Neural progenitor cell (in vitro differentiated cells): ENCODE measurements at regions not wholly inside any gene's neighbourhood (a gene's known extent, or its start where the extent isn't known, plus 50 kb on each side); places are given as distances from the start of the nearest gene placed in this dataset.

ENCODE experiments used
- EZH2 ChIP-seq: fragments of 200-600 bp; sonication (generic); IDR thresholded peaks from 2 replicates; pipeline ENCODE4 v1.6.1; 2017; ENCODE audit warnings: antibody characterized with exemption, mild to moderate bottlenecking, moderate library complexity
- TF ChIP-seq, protein P1 (sequence below): fragments of 200-600 bp; sonication (generic); IDR thresholded peaks from 2 replicates; pipeline ENCODE4 v1.5.1; 2017; ENCODE audit warnings: antibody characterized with exemption, mild to moderate bottlenecking

DNA sequence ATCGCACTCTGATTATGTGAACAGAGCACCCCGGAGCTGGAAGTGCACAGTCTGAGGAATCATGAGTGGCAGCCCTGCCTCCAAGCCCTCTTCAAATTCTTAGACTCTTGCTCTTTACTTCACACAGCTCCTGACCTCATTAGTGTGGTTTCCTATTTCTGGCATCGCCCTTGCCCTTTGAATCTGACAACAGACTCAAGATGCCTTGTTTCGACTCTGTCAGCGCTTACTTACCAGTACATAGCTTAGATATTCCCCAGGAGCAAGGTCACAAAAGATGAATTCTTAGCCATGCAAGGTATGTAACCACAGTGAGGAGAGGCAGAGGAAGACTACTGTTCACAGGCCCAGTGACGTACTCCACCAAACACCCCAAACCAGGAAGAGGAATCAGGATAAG, 167.2 kb downstream of the KDR start:
- TF ChIP-seq, protein P1, sequence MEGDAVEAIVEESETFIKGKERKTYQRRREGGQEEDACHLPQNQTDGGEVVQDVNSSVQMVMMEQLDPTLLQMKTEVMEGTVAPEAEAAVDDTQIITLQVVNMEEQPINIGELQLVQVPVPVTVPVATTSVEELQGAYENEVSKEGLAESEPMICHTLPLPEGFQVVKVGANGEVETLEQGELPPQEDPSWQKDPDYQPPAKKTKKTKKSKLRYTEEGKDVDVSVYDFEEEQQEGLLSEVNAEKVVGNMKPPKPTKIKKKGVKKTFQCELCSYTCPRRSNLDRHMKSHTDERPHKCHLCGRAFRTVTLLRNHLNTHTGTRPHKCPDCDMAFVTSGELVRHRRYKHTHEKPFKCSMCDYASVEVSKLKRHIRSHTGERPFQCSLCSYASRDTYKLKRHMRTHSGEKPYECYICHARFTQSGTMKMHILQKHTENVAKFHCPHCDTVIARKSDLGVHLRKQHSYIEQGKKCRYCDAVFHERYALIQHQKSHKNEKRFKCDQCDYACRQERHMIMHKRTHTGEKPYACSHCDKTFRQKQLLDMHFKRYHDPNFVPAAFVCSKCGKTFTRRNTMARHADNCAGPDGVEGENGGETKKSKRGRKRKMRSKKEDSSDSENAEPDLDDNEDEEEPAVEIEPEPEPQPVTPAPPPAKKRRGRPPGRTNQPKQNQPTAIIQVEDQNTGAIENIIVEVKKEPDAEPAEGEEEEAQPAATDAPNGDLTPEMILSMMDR: no peak
- TF ChIP-seq EZH2: no peak
